Naive B cell (primary cell): ENCODE measurements at regions not wholly inside any gene's neighbourhood (a gene's known extent, or its start where the extent isn't known, plus 50 kb on each side); places are given as distances from the start of the nearest gene placed in this dataset.
"Not testable (repeated sequence)": the region's sequence is repeated elsewhere in the genome, so short reads cannot be mapped to it uniquely, and the experiment has no call there.

Experiments
- ATAC-seq, 2 donors: fragments of 150-1000 bp; cut with Tn5 transposase; 2 replicates each; pipeline ENCODE4 v1.10.0; 2021; ENCODE audit warnings: low read depth in 2 of 2, mild to moderate bottlenecking in 2 of 2, moderate library complexity in 2 of 2
- DNase-seq: peaks from one replicate; pipeline ENCODE4 v3.0.0; 2022
- H3K27ac Mint-ChIP-seq, 6 donors: one replicate each; pipeline ENCODE4 v1.8.0; 2020 to 2022; ENCODE audit warnings: mild to moderate bottlenecking in 6 of 6, mixed read lengths in 6 of 6, moderate library complexity in 5 of 6, inconsistent platforms in 2 of 6
- H3K27me3 Mint-ChIP-seq, 3 donors: one replicate each; pipeline ENCODE4 v1.8.0; 2021 to 2022; ENCODE audit warnings: mixed read lengths in 3 of 3, mild to moderate bottlenecking in 1 of 3
- H3K36me3 Mint-ChIP-seq, 2 donors: one replicate each; pipeline ENCODE4 v1.8.0; 2020 to 2022; ENCODE audit warnings: mixed read lengths in 2 of 2, inconsistent platforms in 1 of 2, mild to moderate bottlenecking in 1 of 2
- H3K4me1 Mint-ChIP-seq, 3 donors: one replicate each; pipeline ENCODE4 v1.8.0; 2020 to 2022; ENCODE audit warnings: mixed read lengths in 3 of 3, inconsistent platforms in 1 of 3, mild to moderate bottlenecking in 1 of 3, moderate library complexity in 1 of 3
- H3K4me3 Mint-ChIP-seq, 8 donors: one replicate each; pipeline ENCODE4 v1.8.0; 2020 to 2022; ENCODE audit warnings: mild to moderate bottlenecking in 8 of 8, mixed read lengths in 8 of 8, moderate library complexity in 8 of 8, inconsistent platforms in 2 of 8
- H3K9me3 Mint-ChIP-seq, 7 donors: one replicate each; pipeline ENCODE4 v1.8.0; 2020 to 2022; ENCODE audit warnings: mixed read lengths in 7 of 7, mild to moderate bottlenecking in 5 of 7, inconsistent platforms in 2 of 7, moderate library complexity in 1 of 7

GRCh38 chr16:32066016-32066651 is 187.0 kb upstream of the TP53TG3D start:
- H3K9me3 Mint-ChIP-seq, H3K4me1 Mint-ChIP-seq, DNase-seq, H3K27me3 Mint-ChIP-seq, H3K36me3 Mint-ChIP-seq, H3K4me3 Mint-ChIP-seq, H3K27ac Mint-ChIP-seq: not testable (repeated sequence)
- peak in 1 of 2 donors; percentile 28 for ATAC-seq

GRCh38 chr16:32071586-32071985 is 181.5 kb upstream of the TP53TG3D start:
- not testable (repeated sequence) for H3K4me3 Mint-ChIP-seq, ATAC-seq, H3K27ac Mint-ChIP-seq, H3K9me3 Mint-ChIP-seq, H3K36me3 Mint-ChIP-seq, H3K27me3 Mint-ChIP-seq, DNase-seq, H3K4me1 Mint-ChIP-seq

- not testable (repeated sequence) for DNase-seq, H3K36me3 Mint-ChIP-seq, ATAC-seq, H3K9me3 Mint-ChIP-seq, H3K27ac Mint-ChIP-seq, H3K27me3 Mint-ChIP-seq, H3K4me1 Mint-ChIP-seq
- peak overlapping the region in 2 of 8 donors; percentile 29 to 35 for H3K4me3 Mint-ChIP-seq
These were observed 169.2 kb upstream of the TP53TG3D start for GRCh38 chr16:32083891-32084290.

GRCh38 chr16:32084656-32085401 is 168.3 kb upstream of the TP53TG3D start:
- not testable (repeated sequence) for H3K36me3 Mint-ChIP-seq, H3K4me1 Mint-ChIP-seq, DNase-seq, H3K27me3 Mint-ChIP-seq, H3K27ac Mint-ChIP-seq, H3K9me3 Mint-ChIP-seq
- ATAC-seq = peak; percentile 10 to 39
- H3K4me3 Mint-ChIP-seq = peak overlapping the region in 7 of 8 donors; percentile 75 to 90 (median 86)

- not testable (repeated sequence) for H3K36me3 Mint-ChIP-seq, H3K4me1 Mint-ChIP-seq, H3K27ac Mint-ChIP-seq, H3K9me3 Mint-ChIP-seq, H3K27me3 Mint-ChIP-seq, DNase-seq
- peak overlapping the region in 7 of 8 donors; percentile 75 to 90 (median 86) for H3K4me3 Mint-ChIP-seq
- ATAC-seq = peak; percentile 37 to 47
These were observed 167.5 kb upstream of the TP53TG3D start for GRCh38 chr16:32085438-32086141.

GRCh38 chr16:32115562-32115961 is 137.5 kb upstream of the TP53TG3D start:
- Mint-ChIP-seq H3K4me3 (peak overlapping the region; percentile 23 to 87 (median 74)), H3K27me3 (peaks cover 4 to 11% (median 7%) of the 10 kb centered on the region in 3 donors)
- ATAC-seq, H3K4me1 Mint-ChIP-seq, H3K36me3 Mint-ChIP-seq, H3K9me3 Mint-ChIP-seq, DNase-seq, H3K27ac Mint-ChIP-seq: not testable (repeated sequence)

GRCh38 chr16:32116080-32116479 is 137.0 kb upstream of the TP53TG3D start:
- Mint-ChIP-seq H3K27ac (peak overlapping the region in 1 of 6 donors; percentile 94), H3K4me1 (peaks cover 0 to 4% (median 0%) of the 10 kb centered on the region in 3 donors), H3K9me3 (peaks cover 0 to 2% (median 0%) of the 10 kb centered on the region in 7 donors), H3K4me3 (peak overlapping the region in 7 of 8 donors; percentile 72 to 90 (median 84)), H3K36me3 (no peaks in the 10 kb centered on the region), H3K27me3 (peaks cover 0 to 11% (median 7%) of the 10 kb centered on the region in 3 donors)
- no peak for DNase-seq
- no peak for ATAC-seq

GRCh38 chr16:32116533-32116932 is 136.6 kb upstream of the TP53TG3D start:
- not testable (repeated sequence) for H3K36me3 Mint-ChIP-seq, H3K9me3 Mint-ChIP-seq, ATAC-seq, DNase-seq, H3K4me1 Mint-ChIP-seq
- peak overlapping the region in 1 of 6 donors; percentile 94 for H3K27ac Mint-ChIP-seq
- peaks cover 0 to 11% (median 7%) of the 10 kb centered on the region in 3 donors for H3K27me3 Mint-ChIP-seq
- peak overlapping the region in 6 of 8 donors; percentile 72 to 90 (median 82) for H3K4me3 Mint-ChIP-seq

- H3K27ac Mint-ChIP-seq, H3K27me3 Mint-ChIP-seq, H3K36me3 Mint-ChIP-seq, ATAC-seq, H3K9me3 Mint-ChIP-seq, DNase-seq, H3K4me3 Mint-ChIP-seq, H3K4me1 Mint-ChIP-seq: not testable (repeated sequence)
These were observed 132.7 kb upstream of the TP53TG3D start for GRCh38 chr16:32120372-32120771.

- not testable (repeated sequence) for H3K36me3 Mint-ChIP-seq, H3K4me3 Mint-ChIP-seq, H3K27ac Mint-ChIP-seq, ATAC-seq, H3K9me3 Mint-ChIP-seq, H3K27me3 Mint-ChIP-seq, H3K4me1 Mint-ChIP-seq, DNase-seq
These were observed 132.3 kb upstream of the TP53TG3D start for GRCh38 chr16:32120779-32121178.

GRCh38 chr16:32121273-32121900 is 131.7 kb upstream of the TP53TG3D start:
- not testable (repeated sequence) for H3K36me3 Mint-ChIP-seq, H3K9me3 Mint-ChIP-seq, H3K27ac Mint-ChIP-seq, DNase-seq, ATAC-seq, H3K4me1 Mint-ChIP-seq, H3K4me3 Mint-ChIP-seq
- H3K27me3 Mint-ChIP-seq = peaks cover 0 to 10% (median 3%) of the 10 kb centered on the region in 3 donors

- not testable (repeated sequence) for ATAC-seq, DNase-seq, H3K4me1 Mint-ChIP-seq, H3K9me3 Mint-ChIP-seq, H3K36me3 Mint-ChIP-seq, H3K4me3 Mint-ChIP-seq, H3K27me3 Mint-ChIP-seq, H3K27ac Mint-ChIP-seq
These were observed 100.7 kb upstream of the TP53TG3D start for GRCh38 chr16:32152434-32152833.

- not testable (repeated sequence) for DNase-seq, H3K9me3 Mint-ChIP-seq, H3K36me3 Mint-ChIP-seq, H3K27me3 Mint-ChIP-seq, H3K4me3 Mint-ChIP-seq, H3K4me1 Mint-ChIP-seq, H3K27ac Mint-ChIP-seq
- peak; percentile 75 to 82 for ATAC-seq
These were observed 65.0 kb upstream of the TP53TG3D start for GRCh38 chr16:32187918-32188669.
